GM12878 (cell line): ENCODE measurements at regions not wholly inside any gene's neighbourhood (a gene's known extent, or its start where the extent isn't known, plus 50 kb on each side); places are given as distances from the start of the nearest gene placed in this dataset.

Source experiments
- EZH2 ChIP-seq: IDR thresholded peaks from 2 replicates; pipeline ENCODE4 v1.6.1; 2012; ENCODE audit warnings: low read depth, mild to moderate bottlenecking, control low read depth, inconsistent platforms, low read length, borderline replicate concordance; ENCODE audit not compliant: control insufficient read depth
- FOXK2 ChIP-seq: fragments of 450-650 bp; IDR thresholded peaks from 2 replicates; pipeline ENCODE4 v1.6.1; 2017; ENCODE audit warnings: mild to moderate bottlenecking, moderate library complexity
- SRF ChIP-seq, 2 experiments: IDR thresholded peaks; 2 replicates each; pipeline ENCODE4 v1.6.1; 2011; ENCODE audit warnings: low read depth in 2 of 2, low read length in 2 of 2, mild to moderate bottlenecking in 1 of 2, moderate library complexity in 1 of 2
- TF ChIP-seq, protein P1 (sequence below), 3 experiments: IDR thresholded peaks in 2 of 3; conservative IDR thresholded peaks in 1 of 3; 2 replicates each; pipeline ENCODE4 v1.5.1; 2011; ENCODE audit warnings: low read depth in 3 of 3, low read length in 3 of 3, mild to moderate bottlenecking in 3 of 3, control low read depth in 2 of 3, moderate library complexity in 2 of 3, inconsistent platforms in 1 of 3, mixed read lengths in 1 of 3; ENCODE audit not compliant: control insufficient read depth in 2 of 3, insufficient read depth in 1 of 3; ENCODE audit errors: extremely low read depth in 1 of 3

DNA sequence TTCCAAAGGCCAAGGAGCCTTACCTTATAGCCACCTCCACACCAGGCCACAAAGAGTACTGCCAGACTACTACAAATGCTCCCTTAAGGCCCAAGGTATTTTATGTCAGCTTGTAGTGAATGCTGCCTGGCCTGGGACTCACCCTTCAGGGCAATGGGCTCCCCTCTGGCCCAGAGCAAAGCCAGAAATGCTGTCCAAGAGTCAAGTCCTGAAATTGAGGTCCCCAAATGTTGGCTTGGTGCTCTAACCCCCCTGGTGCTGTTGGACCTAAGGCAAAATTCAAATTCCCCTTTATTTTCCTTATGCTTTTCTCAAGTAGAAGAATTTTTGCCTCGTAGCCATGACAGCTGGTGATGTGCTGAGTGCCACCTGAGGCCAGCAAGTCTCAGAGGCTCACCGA is 1354.3 kb upstream of the DIAPH2 start:
- TF ChIP-seq FOXK2 (no peak), SRF (IDR thresholded peaks at IDR 0.05; ENCODE audit: low read depth in 2 of 2, low read length in 2 of 2) (no peak), EZH2 (no peak)
- TF ChIP-seq, protein P1, sequence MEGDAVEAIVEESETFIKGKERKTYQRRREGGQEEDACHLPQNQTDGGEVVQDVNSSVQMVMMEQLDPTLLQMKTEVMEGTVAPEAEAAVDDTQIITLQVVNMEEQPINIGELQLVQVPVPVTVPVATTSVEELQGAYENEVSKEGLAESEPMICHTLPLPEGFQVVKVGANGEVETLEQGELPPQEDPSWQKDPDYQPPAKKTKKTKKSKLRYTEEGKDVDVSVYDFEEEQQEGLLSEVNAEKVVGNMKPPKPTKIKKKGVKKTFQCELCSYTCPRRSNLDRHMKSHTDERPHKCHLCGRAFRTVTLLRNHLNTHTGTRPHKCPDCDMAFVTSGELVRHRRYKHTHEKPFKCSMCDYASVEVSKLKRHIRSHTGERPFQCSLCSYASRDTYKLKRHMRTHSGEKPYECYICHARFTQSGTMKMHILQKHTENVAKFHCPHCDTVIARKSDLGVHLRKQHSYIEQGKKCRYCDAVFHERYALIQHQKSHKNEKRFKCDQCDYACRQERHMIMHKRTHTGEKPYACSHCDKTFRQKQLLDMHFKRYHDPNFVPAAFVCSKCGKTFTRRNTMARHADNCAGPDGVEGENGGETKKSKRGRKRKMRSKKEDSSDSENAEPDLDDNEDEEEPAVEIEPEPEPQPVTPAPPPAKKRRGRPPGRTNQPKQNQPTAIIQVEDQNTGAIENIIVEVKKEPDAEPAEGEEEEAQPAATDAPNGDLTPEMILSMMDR (IDR thresholded peaks at IDR 0.05 in 2 of 3, conservative IDR thresholded peaks at IDR 0.05 in 1 of 3; ENCODE audit: control insufficient read depth in 2 of 3, extremely low read depth in 1 of 3, insufficient read depth in 1 of 3, low read depth in 3 of 3, low read length in 3 of 3), result no peak
